GM12878 (cell line): ENCODE measurements at regions not wholly inside any gene's neighbourhood (a gene's known extent, or its start where the extent isn't known, plus 50 kb on each side); places are given as distances from the start of the nearest gene placed in this dataset.

ENCODE experiments used
- ATF7 ChIP-seq: fragments of 450-650 bp; IDR thresholded peaks from 2 replicates; pipeline ENCODE4 v1.6.1; 2016; ENCODE audit warnings: low read depth, mild to moderate bottlenecking
- JUNB ChIP-seq: IDR thresholded peaks from 2 replicates; pipeline ENCODE4 v1.6.1; 2016; ENCODE audit warnings: antibody characterized with exemption, mild to moderate bottlenecking
- NFYA ChIP-seq: IDR thresholded peaks from 2 replicates; pipeline ENCODE4 v1.6.1; 2011; ENCODE audit warnings: low read depth, mild to moderate bottlenecking, low read length, improper control_type of control experiment, borderline replicate concordance
- POLR2A ChIP-seq: IDR thresholded peaks from 2 replicates; pipeline ENCODE4 v1.6.1; 2011; ENCODE audit warnings: low read depth, mild to moderate bottlenecking, low read length
- RAD51 ChIP-seq: fragments of 450-650 bp; IDR thresholded peaks from 2 replicates; pipeline ENCODE4 v1.6.1; 2016; ENCODE audit warnings: moderate library complexity, mild to moderate bottlenecking, inconsistent platforms
- RELA ChIP-seq: fragments of 450-650 bp; IDR thresholded peaks from 2 replicates; pipeline ENCODE4 v1.8.0; 2014; ENCODE audit warnings: borderline replicate concordance; ENCODE audit not compliant: partially characterized antibody
- TCF12 ChIP-seq: IDR thresholded peaks from 2 replicates; pipeline ENCODE4 v1.6.1; 2011; ENCODE audit warnings: low read depth, mild to moderate bottlenecking, low read length
- TCF7 ChIP-seq: IDR thresholded peaks from 2 replicates; pipeline ENCODE4 v1.6.1; 2014; ENCODE audit warnings: antibody characterized with exemption, borderline replicate concordance
- ZBED1 ChIP-seq: IDR thresholded peaks from 2 replicates; pipeline ENCODE4 v1.6.1; 2016; ENCODE audit warnings: borderline replicate concordance
- ZNF207 ChIP-seq: fragments of 450-650 bp; IDR thresholded peaks from 2 replicates; pipeline ENCODE4 v1.6.1; 2014; ENCODE audit warnings: antibody characterized with exemption, mild to moderate bottlenecking, borderline replicate concordance
- ZZZ3 ChIP-seq: IDR thresholded peaks from 2 replicates; pipeline ENCODE4 v1.6.1; 2011; ENCODE audit warnings: low read depth; ENCODE audit not compliant: control insufficient read depth, insufficient read length
- TF ChIP-seq, protein P1 (sequence below): fragments of 450-650 bp; IDR thresholded peaks from 2 replicates; pipeline ENCODE4 v1.6.1; 2017; ENCODE audit warnings: mild to moderate bottlenecking
- TF ChIP-seq, protein P2 (sequence below): IDR thresholded peaks from 2 replicates; pipeline ENCODE4 v1.6.1; 2011; ENCODE audit warnings: low read depth, mild to moderate bottlenecking, low read length, moderate library complexity, borderline replicate concordance; ENCODE audit errors: extremely low read depth
- TF ChIP-seq, protein P3 (sequence below): IDR thresholded peaks from 2 replicates; pipeline ENCODE4 v1.6.1; 2012; ENCODE audit warnings: improper control_type of control experiment, low read depth, low read length; ENCODE audit not compliant: insufficient replicate concordance
- TF ChIP-seq, protein P4 (sequence below): IDR thresholded peaks from 2 replicates; pipeline ENCODE4 v1.6.1; 2012; ENCODE audit warnings: low read depth, low read length, improper control_type of control experiment

DNA sequence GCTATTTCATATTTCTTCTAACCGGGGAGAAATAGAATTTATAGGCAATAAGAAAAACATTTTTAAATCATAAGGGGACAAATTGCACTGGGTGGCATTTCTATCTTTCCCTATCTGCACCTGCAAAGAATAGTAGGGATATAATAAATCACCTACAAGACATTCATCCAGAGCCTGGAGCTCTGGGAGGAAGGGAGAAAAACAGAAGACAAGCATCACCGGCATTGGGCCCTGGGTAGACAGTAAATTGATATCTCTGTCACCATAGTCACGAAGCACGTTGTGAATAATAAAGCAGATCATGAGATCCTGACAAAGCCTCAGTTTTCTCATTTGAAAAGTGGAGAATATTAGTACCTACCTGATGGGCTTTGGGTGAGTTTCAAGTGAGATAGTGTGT, 685.6 kb downstream of the XPNPEP1 start (continued):
- TF ChIP-seq, protein P1, sequence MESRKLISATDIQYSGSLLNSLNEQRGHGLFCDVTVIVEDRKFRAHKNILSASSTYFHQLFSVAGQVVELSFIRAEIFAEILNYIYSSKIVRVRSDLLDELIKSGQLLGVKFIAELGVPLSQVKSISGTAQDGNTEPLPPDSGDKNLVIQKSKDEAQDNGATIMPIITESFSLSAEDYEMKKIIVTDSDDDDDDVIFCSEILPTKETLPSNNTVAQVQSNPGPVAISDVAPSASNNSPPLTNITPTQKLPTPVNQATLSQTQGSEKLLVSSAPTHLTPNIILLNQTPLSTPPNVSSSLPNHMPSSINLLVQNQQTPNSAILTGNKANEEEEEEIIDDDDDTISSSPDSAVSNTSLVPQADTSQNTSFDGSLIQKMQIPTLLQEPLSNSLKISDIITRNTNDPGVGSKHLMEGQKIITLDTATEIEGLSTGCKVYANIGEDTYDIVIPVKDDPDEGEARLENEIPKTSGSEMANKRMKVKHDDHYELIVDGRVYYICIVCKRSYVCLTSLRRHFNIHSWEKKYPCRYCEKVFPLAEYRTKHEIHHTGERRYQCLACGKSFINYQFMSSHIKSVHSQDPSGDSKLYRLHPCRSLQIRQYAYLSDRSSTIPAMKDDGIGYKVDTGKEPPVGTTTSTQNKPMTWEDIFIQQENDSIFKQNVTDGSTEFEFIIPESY = no peak
- TF ChIP-seq, protein P2, sequence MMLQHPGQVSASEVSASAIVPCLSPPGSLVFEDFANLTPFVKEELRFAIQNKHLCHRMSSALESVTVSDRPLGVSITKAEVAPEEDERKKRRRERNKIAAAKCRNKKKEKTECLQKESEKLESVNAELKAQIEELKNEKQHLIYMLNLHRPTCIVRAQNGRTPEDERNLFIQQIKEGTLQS = no peak
- TF ChIP-seq, protein P3, sequence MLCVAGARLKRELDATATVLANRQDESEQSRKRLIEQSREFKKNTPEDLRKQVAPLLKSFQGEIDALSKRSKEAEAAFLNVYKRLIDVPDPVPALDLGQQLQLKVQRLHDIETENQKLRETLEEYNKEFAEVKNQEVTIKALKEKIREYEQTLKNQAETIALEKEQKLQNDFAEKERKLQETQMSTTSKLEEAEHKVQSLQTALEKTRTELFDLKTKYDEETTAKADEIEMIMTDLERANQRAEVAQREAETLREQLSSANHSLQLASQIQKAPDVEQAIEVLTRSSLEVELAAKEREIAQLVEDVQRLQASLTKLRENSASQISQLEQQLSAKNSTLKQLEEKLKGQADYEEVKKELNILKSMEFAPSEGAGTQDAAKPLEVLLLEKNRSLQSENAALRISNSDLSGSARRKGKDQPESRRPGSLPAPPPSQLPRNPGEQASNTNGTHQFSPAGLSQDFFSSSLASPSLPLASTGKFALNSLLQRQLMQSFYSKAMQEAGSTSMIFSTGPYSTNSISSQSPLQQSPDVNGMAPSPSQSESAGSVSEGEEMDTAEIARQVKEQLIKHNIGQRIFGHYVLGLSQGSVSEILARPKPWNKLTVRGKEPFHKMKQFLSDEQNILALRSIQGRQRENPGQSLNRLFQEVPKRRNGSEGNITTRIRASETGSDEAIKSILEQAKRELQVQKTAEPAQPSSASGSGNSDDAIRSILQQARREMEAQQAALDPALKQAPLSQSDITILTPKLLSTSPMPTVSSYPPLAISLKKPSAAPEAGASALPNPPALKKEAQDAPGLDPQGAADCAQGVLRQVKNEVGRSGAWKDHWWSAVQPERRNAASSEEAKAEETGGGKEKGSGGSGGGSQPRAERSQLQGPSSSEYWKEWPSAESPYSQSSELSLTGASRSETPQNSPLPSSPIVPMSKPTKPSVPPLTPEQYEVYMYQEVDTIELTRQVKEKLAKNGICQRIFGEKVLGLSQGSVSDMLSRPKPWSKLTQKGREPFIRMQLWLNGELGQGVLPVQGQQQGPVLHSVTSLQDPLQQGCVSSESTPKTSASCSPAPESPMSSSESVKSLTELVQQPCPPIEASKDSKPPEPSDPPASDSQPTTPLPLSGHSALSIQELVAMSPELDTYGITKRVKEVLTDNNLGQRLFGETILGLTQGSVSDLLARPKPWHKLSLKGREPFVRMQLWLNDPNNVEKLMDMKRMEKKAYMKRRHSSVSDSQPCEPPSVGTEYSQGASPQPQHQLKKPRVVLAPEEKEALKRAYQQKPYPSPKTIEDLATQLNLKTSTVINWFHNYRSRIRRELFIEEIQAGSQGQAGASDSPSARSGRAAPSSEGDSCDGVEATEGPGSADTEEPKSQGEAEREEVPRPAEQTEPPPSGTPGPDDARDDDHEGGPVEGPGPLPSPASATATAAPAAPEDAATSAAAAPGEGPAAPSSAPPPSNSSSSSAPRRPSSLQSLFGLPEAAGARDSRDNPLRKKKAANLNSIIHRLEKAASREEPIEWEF = no peak
- TF ChIP-seq, protein P4, sequence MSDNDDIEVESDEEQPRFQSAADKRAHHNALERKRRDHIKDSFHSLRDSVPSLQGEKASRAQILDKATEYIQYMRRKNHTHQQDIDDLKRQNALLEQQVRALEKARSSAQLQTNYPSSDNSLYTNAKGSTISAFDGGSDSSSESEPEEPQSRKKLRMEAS = no peak
- TF ChIP-seq RAD51 = no peak
- no peak for TF ChIP-seq JUNB
- no peak for TF ChIP-seq ZZZ3
- no peak for TF ChIP-seq POLR2A
- TF ChIP-seq RELA = no peak
- no peak for TF ChIP-seq ZBED1
- TF ChIP-seq TCF7 = no peak
- no peak for TF ChIP-seq TCF12
- no peak for TF ChIP-seq ZNF207
- no peak for TF ChIP-seq ATF7
- TF ChIP-seq NFYA = no peak
- TF ChIP-seq, all 136 proteins: peak for 0
